ENCODE measurements at regions not wholly inside any gene's neighbourhood (a gene's known extent, or its start where the extent isn't known, plus 50 kb on each side); places are given as distances from the start of the nearest gene placed in this dataset.

DNA sequence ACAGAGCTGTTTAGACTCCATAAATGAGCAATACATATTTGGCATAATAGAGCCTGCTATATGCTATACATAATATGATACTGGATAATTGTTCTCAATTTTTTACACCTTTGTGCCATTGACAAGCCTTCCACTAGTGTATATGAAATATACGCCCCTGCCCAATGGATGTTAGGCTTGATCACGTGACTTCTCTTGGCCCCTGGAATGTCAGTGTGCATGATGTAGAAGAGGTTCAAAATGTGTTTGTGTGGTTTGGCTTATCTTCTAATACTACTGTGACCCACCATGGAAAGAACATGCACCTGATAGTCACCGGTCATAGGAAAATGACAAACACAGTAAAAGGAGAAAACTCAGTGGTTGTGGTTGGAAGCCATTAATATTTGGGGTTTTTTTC, 479.4 kb downstream of the PCDH20 start:
- H3K4me3 ChIP-seq, result no peak overlapping the region
- DNase-seq (ENCODE audit: extremely low spot score in 2 of 2), result no peak
- H3K9me3 ChIP-seq, result no peaks in the 10 kb centered on the region
- no peaks in the 10 kb centered on the region for H3K4me1 ChIP-seq
- intact Hi-C loops (cut with DNase I), result no loop called here
- no peaks in the 10 kb centered on the region for H3K36me3 ChIP-seq
- H3K27me3 ChIP-seq, result no peaks in the 10 kb centered on the region
- H3K27ac ChIP-seq, result no peak overlapping the region
- TF ChIP-seq, protein P1, sequence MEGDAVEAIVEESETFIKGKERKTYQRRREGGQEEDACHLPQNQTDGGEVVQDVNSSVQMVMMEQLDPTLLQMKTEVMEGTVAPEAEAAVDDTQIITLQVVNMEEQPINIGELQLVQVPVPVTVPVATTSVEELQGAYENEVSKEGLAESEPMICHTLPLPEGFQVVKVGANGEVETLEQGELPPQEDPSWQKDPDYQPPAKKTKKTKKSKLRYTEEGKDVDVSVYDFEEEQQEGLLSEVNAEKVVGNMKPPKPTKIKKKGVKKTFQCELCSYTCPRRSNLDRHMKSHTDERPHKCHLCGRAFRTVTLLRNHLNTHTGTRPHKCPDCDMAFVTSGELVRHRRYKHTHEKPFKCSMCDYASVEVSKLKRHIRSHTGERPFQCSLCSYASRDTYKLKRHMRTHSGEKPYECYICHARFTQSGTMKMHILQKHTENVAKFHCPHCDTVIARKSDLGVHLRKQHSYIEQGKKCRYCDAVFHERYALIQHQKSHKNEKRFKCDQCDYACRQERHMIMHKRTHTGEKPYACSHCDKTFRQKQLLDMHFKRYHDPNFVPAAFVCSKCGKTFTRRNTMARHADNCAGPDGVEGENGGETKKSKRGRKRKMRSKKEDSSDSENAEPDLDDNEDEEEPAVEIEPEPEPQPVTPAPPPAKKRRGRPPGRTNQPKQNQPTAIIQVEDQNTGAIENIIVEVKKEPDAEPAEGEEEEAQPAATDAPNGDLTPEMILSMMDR (IDR thresholded peaks at IDR 0.05), result no peak
- TF ChIP-seq POLR2A (IDR thresholded peaks at IDR 0.05), result no peak
- TF ChIP-seq POLR2AphosphoS5 (IDR thresholded peaks at IDR 0.05; ENCODE audit: insufficient read depth in 1 of 2, low read depth in 1 of 2), result no peak

DNA sequence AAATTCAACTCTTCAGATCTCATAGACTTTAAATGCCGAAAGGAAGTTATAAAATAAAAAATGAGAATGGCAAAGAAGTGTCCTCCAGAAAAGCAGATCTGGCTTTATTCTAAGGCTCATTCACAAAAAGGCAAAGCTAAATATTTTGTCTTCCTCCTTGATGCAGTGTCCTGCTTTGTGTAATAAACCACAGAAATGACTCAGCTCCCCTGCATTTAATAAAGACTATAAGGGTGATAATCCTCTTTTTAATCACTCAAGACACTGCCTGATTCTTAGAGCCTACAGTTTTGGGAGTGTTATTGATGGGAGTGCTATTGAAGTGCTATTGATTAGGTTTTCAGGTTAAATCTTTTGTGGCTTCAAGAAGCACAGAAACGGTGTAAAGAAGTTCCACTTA, 482.0 kb downstream of the PCDH20 start:
- intact Hi-C loops (cut with DNase I), result no loop called here
- Histone ChIP-seq H3K27me3 (no peaks in the 10 kb centered on the region), H3K36me3 (no peaks in the 10 kb centered on the region), H3K9me3 (no peaks in the 10 kb centered on the region), H3K27ac (no peak overlapping the region), H3K4me1 (no peaks in the 10 kb centered on the region), H3K4me3 (no peak overlapping the region)
- TF ChIP-seq, protein P1 (IDR thresholded peaks at IDR 0.05), result no peak
- TF ChIP-seq POLR2AphosphoS5 (IDR thresholded peaks at IDR 0.05; ENCODE audit: insufficient read depth in 1 of 2, low read depth in 1 of 2), result no peak
- TF ChIP-seq POLR2A (IDR thresholded peaks at IDR 0.05), result no peak
- no peak for DNase-seq (ENCODE audit: extremely low spot score in 2 of 2)

DNA sequence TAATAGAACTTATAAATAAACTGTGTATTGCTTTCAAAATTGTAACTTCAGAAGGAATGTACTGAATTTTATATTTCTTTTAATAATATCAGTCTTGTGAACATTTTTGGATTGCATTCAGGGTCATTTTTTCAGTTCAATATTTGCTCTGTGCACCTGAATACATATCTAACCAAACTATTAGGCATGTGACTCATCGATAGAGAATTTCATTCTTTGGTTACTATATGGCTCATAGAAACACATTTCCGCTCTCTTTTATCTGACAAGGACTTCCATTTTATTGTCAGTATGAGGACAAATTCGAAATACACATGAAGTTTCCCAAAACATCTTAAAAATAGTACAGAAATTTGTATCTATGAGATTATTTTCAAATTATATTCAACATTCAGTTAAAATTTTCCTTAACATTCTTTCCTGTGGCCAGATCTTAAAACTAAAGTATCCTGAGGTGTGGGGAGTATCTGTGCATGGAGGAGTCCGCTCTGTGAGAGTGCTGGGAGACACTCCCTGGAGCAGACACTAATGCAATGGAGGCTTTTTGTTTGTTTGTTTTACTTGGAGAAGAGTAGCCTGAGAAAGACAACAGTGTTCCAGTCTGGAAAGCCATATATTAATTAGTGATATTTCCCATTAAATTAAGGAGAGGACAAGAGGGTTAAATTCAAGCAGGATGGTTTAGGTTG, 483.6 kb downstream of the PCDH20 start:
- no peaks in the 10 kb centered on the region for H3K36me3 ChIP-seq
- no peaks in the 10 kb centered on the region for H3K4me1 ChIP-seq
- intact Hi-C loops (cut with DNase I), result no loop called here
- TF ChIP-seq POLR2A (IDR thresholded peaks at IDR 0.05) (no peak), POLR2AphosphoS5 (IDR thresholded peaks at IDR 0.05; ENCODE audit: insufficient read depth in 1 of 2, low read depth in 1 of 2) (no peak)
- TF ChIP-seq, protein P1 (IDR thresholded peaks at IDR 0.05), result no peak
- DNase-seq (ENCODE audit: extremely low spot score in 2 of 2), result no peak
- H3K9me3 ChIP-seq, result no peaks in the 10 kb centered on the region
- no peaks in the 10 kb centered on the region for H3K27me3 ChIP-seq
- H3K27ac ChIP-seq, result no peak overlapping the region
- H3K4me3 ChIP-seq, result no peak overlapping the region

DNA sequence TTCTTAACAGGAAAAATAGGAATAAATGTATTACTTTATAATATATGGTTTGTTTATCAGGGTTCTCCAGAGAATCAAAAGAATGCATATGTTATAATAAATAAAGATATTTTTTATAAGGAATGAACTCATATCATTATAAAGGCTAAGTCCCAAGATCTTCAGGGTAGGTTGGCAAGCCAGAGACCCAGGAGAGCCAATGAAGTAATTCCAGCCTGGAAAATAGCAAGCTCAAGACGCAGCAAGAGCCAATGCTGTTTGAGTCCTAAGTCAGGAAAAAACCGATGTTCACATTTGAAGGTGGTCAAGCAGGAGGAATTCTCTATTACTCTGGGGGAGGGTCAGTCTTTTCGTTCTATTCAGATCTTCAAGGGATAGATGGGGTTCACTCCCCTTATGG, 490.0 kb downstream of the PCDH20 start:
- TF ChIP-seq POLR2AphosphoS5 (IDR thresholded peaks at IDR 0.05; ENCODE audit: insufficient read depth in 1 of 2, low read depth in 1 of 2) (no peak), POLR2A (IDR thresholded peaks at IDR 0.05) (no peak)
- TF ChIP-seq, protein P1 (IDR thresholded peaks at IDR 0.05), result no peak
- Histone ChIP-seq H3K27me3 (no peaks in the 10 kb centered on the region), H3K36me3 (no peaks in the 10 kb centered on the region), H3K9me3 (no peaks in the 10 kb centered on the region), H3K4me3 (no peak overlapping the region), H3K27ac (no peak overlapping the region), H3K4me1 (no peaks in the 10 kb centered on the region)
- DNase-seq (ENCODE audit: extremely low spot score in 2 of 2), result no peak
- intact Hi-C loops (cut with DNase I), result no loop called here

DNA sequence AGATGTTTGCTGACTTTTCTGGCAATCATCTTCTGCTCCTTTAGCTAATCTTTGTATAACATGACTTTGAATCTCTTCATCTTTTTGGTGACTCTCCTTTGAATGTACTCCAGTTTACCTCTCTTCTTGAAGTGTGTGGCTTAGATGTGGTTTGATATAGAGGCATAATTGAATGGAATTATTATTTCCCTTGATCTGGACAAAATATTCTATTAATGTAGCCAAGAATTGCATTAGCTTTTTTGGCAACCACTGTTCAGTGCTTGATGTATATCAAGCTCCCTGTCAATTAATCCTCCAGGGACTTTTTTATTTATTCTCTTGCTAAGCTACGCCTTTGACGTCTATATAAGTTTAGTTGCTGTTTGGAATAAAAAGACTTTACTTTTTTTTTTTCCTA, 490.8 kb downstream of the PCDH20 start:
- H3K4me3 ChIP-seq, result no peak overlapping the region
- H3K36me3 ChIP-seq, result no peaks in the 10 kb centered on the region
- H3K4me1 ChIP-seq, result no peaks in the 10 kb centered on the region
- DNase-seq (ENCODE audit: extremely low spot score in 2 of 2), result no peak
- no peaks in the 10 kb centered on the region for H3K27me3 ChIP-seq
- TF ChIP-seq POLR2AphosphoS5 (IDR thresholded peaks at IDR 0.05; ENCODE audit: insufficient read depth in 1 of 2, low read depth in 1 of 2) (no peak), POLR2A (IDR thresholded peaks at IDR 0.05) (no peak)
- TF ChIP-seq, protein P1 (IDR thresholded peaks at IDR 0.05), result no peak
- H3K9me3 ChIP-seq, result no peaks in the 10 kb centered on the region
- H3K27ac ChIP-seq, result no peak overlapping the region
- intact Hi-C loops (cut with DNase I), result no loop called here

Measured in vagina (tissue), 2 donors.